MM.1S (cell line): ENCODE measurements at regions not wholly inside any gene's neighbourhood (a gene's known extent, or its start where the extent isn't known, plus 50 kb on each side); places are given as distances from the start of the nearest gene placed in this dataset.

Experiments used
- DNase-seq: peaks from one replicate; pipeline ENCODE4 v3.0.0-alpha.2; 2015
- H2AFZ ChIP-seq: fragments of 300-600 bp; sonication (generic); 2 replicates; pipeline ENCODE4 v1.6.0; 2016; ENCODE audit warnings: antibody characterized with exemption, low read length
- H3F3A ChIP-seq: fragments of 300-600 bp; sonication (generic); 2 replicates; pipeline ENCODE4 v1.6.1; 2016; ENCODE audit warnings: mild to moderate bottlenecking, antibody characterized with exemption, low read length, moderate library complexity, mixed read lengths; ENCODE audit not compliant: insufficient read depth
- H3K27ac ChIP-seq: fragments of 300-600 bp; sonication (generic); 2 replicates; pipeline ENCODE4 v1.5.1; 2016; ENCODE audit warnings: mild to moderate bottlenecking, low read length
- H3K27me3 ChIP-seq: fragments of 300-600 bp; sonication (generic); replicated peaks from 2 replicates; pipeline ENCODE4 v1.6.0; 2016; ENCODE audit warnings: low read length; ENCODE audit not compliant: insufficient read depth
- H3K36me3 ChIP-seq: fragments of 300-600 bp; sonication (generic); replicated peaks from 2 replicates; pipeline ENCODE4 v1.6.1; 2016; ENCODE audit warnings: mild to moderate bottlenecking, low read length, mixed read lengths; ENCODE audit not compliant: insufficient read depth
- H3K4me1 ChIP-seq: fragments of 300-600 bp; sonication (generic); 2 replicates; pipeline ENCODE4 v1.6.1; 2016; ENCODE audit warnings: low read length, mixed read lengths
- H3K4me2 ChIP-seq: fragments of 300-600 bp; sonication (generic); 2 replicates; pipeline ENCODE4 v1.6.0; 2016; ENCODE audit warnings: low read depth, low read length
- H3K4me3 ChIP-seq: fragments of 300-600 bp; sonication (generic); 2 replicates; pipeline ENCODE4 v1.5.1; 2016; ENCODE audit warnings: low read length, mixed read lengths
- H3K79me2 ChIP-seq: fragments of 300-600 bp; sonication (generic); 2 replicates; pipeline ENCODE4 v1.6.1; 2016; ENCODE audit warnings: mixed run types, low read length, mixed read lengths
- H3K9ac ChIP-seq: fragments of 300-600 bp; sonication (generic); 2 replicates; pipeline ENCODE4 v1.6.1; 2016; ENCODE audit warnings: low read length, mixed read lengths
- H3K9me2 ChIP-seq: fragments of 300-600 bp; sonication (generic); replicated peaks from 2 replicates; pipeline ENCODE4 v1.6.1; 2016; ENCODE audit warnings: mild to moderate bottlenecking, low read length, mixed read lengths; ENCODE audit not compliant: insufficient read depth
- H3K9me3 ChIP-seq: fragments of 300-600 bp; sonication (generic); replicated peaks from 2 replicates; pipeline ENCODE4 v1.6.1; 2016; ENCODE audit warnings: mild to moderate bottlenecking, low read length, mixed read lengths; ENCODE audit not compliant: insufficient read depth
- H4K20me1 ChIP-seq: fragments of 300-600 bp; sonication (generic); 2 replicates; pipeline ENCODE4 v1.6.1; 2016; ENCODE audit warnings: mild to moderate bottlenecking, low read length, moderate library complexity, mixed read lengths; ENCODE audit not compliant: insufficient read depth
- CTCF ChIP-seq: fragments of 300-600 bp; sonication (generic); IDR thresholded peaks from 2 replicates; pipeline ENCODE4 v1.5.1; 2016; ENCODE audit warnings: antibody characterized with exemption, low read length, mixed read lengths
- EZH2 ChIP-seq: fragments of 300-600 bp; sonication (generic); optimal IDR thresholded peaks from 2 replicates; pipeline ENCODE3; 2017; ENCODE audit warnings: low read depth, mild to moderate bottlenecking, antibody characterized with exemption, low read length, mixed read lengths
- EZH2phosphoT487 ChIP-seq: fragments of 300-600 bp; sonication (generic); IDR thresholded peaks from 2 replicates; pipeline ENCODE4 v1.6.1; 2018; ENCODE audit warnings: antibody characterized with exemption, low read length

- no peak overlapping the region for H3K4me2 ChIP-seq
- H3K36me3 ChIP-seq, result no peaks in the 10 kb centered on the region
- H3K4me1 ChIP-seq, result no peaks in the 10 kb centered on the region
- no peaks in the 10 kb centered on the region for H3K27me3 ChIP-seq
- H3K27ac ChIP-seq, result no peak overlapping the region
- no peaks in the 10 kb centered on the region for H3K79me2 ChIP-seq
- H3F3A ChIP-seq, result no peaks in the 10 kb centered on the region
- no peak overlapping the region for H3K4me3 ChIP-seq
- TF ChIP-seq EZH2, result no peak
- TF ChIP-seq EZH2phosphoT487, result no peak
- no peak for TF ChIP-seq CTCF
- H3K9me2 ChIP-seq, result no peaks in the 10 kb centered on the region
- H2AFZ ChIP-seq, result no peak overlapping the region
- H3K9me3 ChIP-seq, result no peaks in the 10 kb centered on the region
- no peak for DNase-seq
- no peak overlapping the region for H3K9ac ChIP-seq
- H4K20me1 ChIP-seq, result no peaks in the 10 kb centered on the region
These were observed 282.2 kb upstream of the CDH5 start for GRCh38 chr16:66084306-66084705.

GRCh38 chr16:66083171-66083570 is 283.3 kb upstream of the CDH5 start:
- no peak overlapping the region for H3K4me2 ChIP-seq

GRCh38 chr16:66082424-66082823 is 284.1 kb upstream of the CDH5 start:
- TF ChIP-seq CTCF, result no peak
- no peak for TF ChIP-seq EZH2
- no peak for TF ChIP-seq EZH2phosphoT487
- Histone ChIP-seq H3K27ac (no peak overlapping the region), H3K9me2 (no peaks in the 10 kb centered on the region), H3K36me3 (no peaks in the 10 kb centered on the region), H3K4me3 (no peak overlapping the region), H3K4me1 (no peaks in the 10 kb centered on the region), H3K79me2 (no peaks in the 10 kb centered on the region), H3K4me2 (no peak overlapping the region), H2AFZ (no peak overlapping the region), H3K9me3 (no peaks in the 10 kb centered on the region), H3F3A (no peaks in the 10 kb centered on the region), H3K9ac (no peak overlapping the region), H4K20me1 (no peaks in the 10 kb centered on the region), H3K27me3 (no peaks in the 10 kb centered on the region)
- DNase-seq, result no peak

More at GRCh38 chr16:66083171-66083570, 283.3 kb upstream of the CDH5 start:
- Histone ChIP-seq H3K4me3 (no peak overlapping the region), H2AFZ (no peak overlapping the region), H3K79me2 (no peaks in the 10 kb centered on the region), H3K4me1 (no peaks in the 10 kb centered on the region), H3F3A (no peaks in the 10 kb centered on the region), H4K20me1 (no peaks in the 10 kb centered on the region), H3K9me3 (no peaks in the 10 kb centered on the region), H3K27ac (no peak overlapping the region), H3K27me3 (no peaks in the 10 kb centered on the region), H3K9me2 (no peaks in the 10 kb centered on the region), H3K36me3 (no peaks in the 10 kb centered on the region), H3K9ac (no peak overlapping the region)
- no peak for DNase-seq
- TF ChIP-seq CTCF, result no peak
- TF ChIP-seq EZH2phosphoT487, result no peak
- no peak for TF ChIP-seq EZH2
